ENCODE measurements at regions not wholly inside any gene's neighbourhood (a gene's known extent, or its start where the extent isn't known, plus 50 kb on each side); places are given as distances from the start of the nearest gene placed in this dataset.

DNA sequence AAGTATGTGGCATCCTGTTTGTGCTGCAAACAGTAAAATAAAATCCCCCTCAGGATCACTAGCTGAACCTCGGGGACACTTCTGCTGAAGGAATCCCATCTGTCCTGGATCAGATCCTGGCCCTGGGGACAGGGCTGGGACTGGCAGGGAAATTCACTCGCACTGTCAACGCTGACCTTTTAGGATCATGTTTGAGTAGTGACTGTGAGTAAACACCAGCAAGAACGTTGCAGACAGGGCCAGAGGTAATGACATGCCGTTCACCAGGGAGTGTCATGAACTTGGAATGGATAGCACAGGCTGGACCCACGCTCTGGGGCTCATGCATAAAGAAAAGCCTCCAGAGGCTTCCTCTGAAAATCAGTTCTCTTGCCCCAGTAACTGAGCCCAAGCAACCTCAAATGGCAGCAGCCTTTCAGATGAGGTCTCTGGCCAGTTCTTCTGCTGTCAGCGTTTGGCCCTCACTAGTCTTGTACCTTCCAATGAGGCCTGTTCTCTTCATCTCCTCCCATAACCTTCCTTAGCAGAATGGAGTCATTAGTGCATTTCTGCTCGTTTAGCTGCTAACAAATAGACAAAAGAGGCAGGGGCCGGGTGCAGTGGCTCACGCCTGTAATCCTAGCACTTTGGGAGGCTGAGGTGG lies 51.0 kb upstream of the BARX2 start:
- DNase-seq (ENCODE audit: low read depth), result no peak

DNA sequence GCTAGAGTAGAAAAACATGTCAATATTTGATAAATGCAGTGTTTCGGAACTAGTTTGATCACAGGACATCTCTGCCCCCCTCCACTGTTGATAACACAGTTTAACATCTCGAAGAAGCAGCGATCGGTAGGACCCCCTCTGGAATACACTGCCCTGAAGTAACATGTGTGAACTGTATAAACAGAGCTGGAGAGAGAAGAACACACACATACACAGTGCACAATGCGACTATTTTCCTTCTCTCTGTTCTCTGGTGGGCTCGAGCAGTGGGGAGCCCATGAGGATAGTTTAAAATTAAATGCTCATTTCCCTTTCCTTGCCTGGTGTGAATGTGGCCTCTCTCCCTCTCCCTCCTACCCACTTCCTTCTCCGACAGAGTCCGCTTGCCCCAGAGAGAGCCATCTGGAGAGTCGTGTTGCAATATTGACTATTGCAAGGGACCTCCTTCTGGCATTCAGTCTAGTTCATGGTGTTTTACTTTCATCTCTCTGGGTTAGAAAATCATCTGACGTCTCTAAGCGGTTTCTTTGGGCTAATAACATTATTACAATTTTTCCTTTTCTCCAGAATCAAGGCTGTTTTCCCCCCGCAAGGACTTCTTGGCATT lies 51.6 kb upstream of the BARX2 start:
- no peak for DNase-seq (ENCODE audit: low read depth)

DNA sequence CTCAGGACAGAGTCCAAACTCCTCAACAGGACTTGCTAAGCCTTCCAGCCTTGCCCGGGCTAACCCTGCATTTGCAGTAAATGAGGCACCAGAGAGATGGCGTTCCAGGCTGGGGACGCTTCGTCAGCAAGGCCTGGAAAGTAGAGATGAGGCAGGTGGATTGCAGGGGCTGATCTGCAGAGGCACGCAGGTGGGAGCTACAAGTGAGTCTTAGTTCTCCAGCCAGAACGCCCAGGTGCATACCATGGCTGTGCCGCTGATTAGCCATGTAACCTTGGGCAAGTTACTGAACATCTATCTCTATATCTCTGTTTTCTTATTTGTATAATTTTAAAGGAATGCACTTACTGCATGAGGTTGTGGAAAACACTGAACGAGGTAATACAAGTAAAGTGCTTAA lies 52.7 kb upstream of the BARX2 start:
- no peak for DNase-seq (ENCODE audit: low read depth)

DNA sequence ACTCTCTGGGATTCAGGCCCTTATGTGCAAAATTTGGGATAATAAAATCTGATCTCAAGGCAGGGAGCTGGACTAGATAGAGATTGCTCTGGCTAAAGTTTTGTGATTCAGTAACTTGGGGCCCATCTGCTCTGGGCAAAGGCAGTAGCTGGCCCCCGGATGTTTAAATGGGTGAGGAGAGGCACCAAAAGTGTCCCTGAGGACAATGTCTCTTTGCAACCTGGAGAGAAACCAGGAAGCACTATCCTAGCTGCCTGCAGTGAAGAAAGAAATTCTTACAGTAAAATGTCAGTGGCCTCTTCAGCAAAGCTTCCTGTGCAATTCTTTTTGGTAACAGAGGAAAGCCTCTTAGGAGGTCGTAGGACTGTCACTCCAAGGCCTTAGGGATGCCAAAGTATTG lies 54.6 kb upstream of the BARX2 start:
- DNase-seq (ENCODE audit: low read depth), result no peak

DNA sequence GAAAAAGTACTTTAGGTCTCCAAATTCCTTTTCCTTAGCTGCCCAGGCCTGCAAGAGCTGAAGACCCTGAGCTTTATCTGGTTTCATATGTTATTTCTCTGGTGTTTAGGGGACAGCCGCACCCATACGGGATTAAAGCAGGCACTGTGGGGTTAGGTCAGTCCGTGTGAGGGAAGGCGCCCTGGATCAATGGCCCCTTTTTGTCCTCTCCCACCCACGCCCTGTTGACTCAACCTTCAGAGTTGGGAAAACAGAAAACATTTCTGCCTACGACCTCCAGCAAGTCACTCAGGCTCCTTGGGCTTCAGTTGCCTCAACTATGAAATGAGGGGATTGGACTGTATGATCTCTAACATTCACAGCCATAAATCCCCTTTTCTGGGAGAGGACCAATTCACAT lies 55.2 kb upstream of the BARX2 start:
- DNase-seq (ENCODE audit: low read depth), result peak; percentile 27

GRCh38 chr11:129319751-129320150 lies 55.9 kb upstream of the BARX2 start:
- no peak for DNase-seq (ENCODE audit: low read depth)

DNA sequence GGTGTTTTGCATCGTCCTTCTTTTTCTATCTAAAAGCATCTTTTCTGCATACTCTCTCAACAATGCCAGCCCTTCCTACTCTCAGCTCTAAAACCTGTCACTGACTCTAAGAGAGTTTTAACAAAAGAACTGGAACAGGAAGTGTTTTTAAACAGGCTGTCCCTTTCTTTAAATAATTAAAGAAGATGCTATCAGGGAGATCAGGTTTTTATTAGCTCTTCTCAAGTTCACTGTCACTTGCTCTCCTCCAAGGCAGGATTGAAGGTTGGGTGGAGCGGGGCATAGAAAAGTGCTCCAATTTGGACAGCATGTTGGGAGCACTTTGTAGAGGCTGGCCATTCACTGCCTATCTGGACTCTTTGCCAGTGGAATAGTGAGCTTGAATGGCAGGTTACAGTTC lies 56.4 kb upstream of the BARX2 start:
- DNase-seq (ENCODE audit: low read depth), result no peak

DNA sequence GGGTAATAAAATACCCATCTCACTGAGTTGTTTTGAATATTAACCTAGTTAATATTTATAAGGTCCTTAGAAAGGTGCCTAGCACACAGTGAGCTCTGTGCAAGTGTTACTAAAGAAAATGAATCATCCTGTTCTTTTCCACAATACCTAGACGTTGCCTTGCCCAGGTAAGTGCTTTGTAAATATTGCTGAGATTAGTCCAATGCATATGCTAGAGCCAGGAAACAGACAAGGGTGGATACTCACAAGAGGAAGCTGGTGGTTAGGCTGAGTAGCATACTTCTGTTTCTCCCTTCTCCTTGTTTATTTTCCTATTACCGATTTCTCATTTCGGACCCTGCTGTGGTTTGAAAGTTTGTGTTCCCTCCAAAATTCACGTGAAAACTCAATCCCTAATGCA lies 58.1 kb upstream of the BARX2 start:
- no peak for DNase-seq (ENCODE audit: low read depth)

DNA sequence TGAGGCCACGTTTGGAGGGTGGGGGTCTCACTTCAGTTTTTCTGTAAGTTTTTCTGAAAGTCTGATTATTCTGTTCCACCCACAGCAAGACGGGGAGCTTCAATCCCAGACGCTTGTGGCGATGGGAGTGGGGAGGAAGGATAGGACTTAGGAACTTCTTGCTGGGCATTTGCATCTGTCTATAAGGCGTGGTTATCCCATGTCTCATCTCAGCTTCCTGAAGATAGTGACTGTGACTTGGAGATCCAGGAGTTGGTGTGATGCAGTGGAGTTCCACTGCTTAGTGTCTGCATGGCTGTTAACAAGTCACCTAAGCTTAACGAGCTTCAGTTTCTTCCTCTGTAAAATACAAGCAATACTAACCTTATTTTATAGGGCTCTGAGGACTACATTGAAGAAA lies 58.9 kb upstream of the BARX2 start:
- no peak for DNase-seq (ENCODE audit: low read depth)

DNA sequence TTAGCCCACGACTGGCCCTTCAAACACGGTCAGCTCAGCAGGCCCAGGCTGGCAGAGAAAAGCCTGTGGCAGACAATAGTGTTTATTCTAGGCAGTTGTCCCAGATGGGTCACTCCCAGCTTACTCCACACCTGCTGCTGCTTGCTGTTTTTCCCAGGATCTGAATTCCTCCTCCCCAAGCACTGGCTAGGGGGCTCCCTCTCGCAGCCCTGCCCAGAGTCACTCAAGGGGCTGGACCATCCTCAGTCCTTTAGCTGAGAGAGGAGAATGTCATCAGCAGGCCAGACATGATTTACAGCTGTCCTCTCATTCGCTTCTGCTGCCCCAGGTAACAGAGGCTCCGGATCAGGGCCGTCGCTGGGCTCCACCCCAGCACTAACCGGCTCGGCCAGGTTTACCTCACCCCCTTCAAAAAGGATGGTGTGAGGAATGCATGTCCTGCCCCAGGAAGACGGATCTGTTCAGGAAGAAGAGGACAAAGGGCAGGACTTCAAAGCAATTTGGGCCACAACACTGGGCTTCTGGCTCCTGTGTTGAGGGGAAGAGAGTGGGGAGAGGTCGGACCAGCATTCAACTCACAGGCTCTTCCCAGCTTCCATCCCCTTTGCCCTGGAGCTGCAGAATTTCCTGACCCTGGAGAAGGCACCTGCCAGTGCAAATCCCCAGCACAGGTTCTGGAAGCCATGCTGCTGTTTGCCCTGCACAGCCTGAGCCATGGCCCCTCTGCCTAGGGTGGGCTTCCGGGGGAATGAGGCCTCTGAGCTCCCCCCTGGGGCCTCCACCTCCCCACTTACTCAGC lies 59.7 kb upstream of the BARX2 start:
- no peak for DNase-seq (ENCODE audit: low read depth)

DNA sequence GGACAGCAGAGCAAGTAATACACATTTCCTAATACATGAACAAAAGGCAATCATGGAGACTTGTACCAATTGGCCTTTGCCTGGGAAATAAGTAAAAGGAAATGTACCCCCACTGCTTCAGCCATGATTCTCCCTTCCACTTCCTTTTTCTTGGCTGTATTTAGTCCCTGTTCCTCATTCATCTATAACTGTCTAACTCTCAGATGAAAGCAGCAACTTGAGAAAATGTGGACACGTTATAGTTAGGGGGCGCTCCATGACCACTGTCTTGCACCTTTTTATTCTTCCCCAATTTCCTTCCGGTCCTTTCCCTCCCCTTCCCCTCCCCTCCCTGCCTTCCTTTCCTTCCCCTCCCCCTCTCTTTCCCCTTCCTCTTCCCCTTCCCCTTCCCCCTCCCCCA lies 61.3 kb upstream of the BARX2 start:
- no peak for DNase-seq (ENCODE audit: low read depth)

DNA sequence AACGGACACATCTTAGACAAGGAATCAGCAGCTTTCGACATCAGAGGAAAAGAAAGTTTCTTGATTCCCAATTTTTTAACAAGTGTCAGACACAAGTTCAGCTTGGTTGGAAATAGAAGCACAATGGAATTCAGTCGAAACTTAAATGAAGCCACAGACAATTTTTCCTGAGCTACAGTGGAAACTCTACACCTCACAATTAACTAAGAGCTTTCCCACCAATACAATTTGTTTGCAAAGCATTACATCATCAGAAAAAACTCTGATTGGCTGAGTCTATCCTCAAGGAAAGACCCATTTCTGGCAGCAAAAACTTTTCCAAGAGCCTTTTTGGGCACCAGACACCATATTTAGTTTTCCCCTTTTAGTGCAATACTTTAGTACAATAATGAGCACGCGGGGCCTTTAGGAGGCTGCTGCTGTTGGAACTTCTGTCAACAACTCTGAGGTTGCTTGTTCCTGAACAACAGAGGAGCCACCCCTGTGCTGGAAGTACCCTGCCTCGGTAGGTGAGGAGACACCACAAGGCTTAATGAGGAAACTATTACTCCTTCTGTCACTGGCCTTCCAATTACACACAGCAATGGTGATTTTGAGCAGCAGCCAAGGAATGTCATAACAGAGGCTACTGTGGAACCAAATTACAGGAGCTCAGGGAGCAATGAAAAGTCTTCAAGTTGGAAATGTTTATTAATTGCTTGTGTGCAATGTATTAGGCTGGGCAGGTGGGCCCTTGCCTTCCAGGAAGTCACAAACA lies 61.9 kb upstream of the BARX2 start:
- DNase-seq (ENCODE audit: low read depth), result peak; percentile 36

DNA sequence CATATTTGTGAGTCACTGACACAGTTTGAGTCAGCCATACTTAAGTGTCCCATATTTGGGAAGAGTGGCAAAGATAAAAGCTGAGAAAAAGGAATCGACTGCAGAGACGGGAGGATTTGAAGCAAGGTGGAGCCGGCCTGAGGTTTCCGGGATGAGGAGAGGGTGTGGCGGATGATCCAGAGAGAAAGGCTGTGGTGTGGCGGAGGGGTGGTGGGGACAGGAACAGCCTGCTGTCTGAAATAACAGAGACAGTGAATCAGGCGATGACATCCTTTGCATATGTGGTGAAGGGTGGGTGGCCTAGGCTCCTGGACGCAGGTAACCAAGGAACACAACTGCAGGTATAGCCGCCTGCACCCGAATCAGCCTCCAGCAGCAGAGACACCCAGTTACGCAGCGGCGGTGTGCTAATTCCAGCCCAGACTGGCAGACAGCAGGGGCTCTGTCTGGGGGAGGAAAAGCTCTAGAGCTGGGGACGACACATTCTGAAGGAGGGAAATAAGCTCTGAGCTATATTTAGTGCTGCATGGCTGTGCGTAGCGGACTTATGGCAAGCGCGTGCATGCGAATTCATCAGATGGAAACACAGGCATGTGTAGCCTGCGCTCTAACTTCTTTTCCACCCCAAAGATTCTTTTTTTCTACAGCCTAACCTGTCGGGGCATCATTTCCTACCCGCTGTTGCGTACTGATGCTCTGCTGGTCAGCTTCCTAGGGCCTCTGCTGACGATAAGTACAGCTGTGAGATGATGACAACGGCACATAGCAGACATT lies 62.7 kb upstream of the BARX2 start:
- DNase-seq (ENCODE audit: low read depth), result no peak

DNA sequence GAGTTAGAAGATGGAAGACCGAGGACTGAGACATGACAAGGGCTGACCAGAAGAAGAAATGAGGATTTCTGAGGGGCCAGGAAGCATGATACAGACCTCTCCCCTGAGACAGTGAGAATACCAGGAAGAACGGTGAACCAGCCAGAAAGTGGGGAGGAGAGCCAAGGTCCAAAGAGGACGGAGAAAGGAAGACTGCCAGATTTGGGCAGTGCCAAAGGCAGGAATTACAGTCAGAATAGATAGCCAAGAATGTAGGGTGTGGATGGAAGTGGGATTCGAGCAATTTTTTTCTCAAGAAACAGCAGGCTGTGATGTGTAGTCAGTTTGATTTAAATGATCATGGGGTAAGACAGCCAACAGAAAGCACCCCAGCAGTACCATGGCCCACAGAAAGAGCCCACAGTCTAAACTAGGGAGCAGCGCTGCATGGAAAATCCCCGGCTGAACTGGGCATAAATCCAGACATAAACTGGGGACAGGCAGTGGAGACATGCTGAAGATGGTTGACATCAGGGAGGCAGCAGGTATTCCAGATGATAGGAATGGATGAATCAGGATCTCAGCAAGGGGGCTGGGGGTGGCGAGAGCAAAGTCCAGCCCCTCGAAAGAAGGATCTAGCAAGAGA lies 67.3 kb upstream of the BARX2 start:
- DNase-seq (ENCODE audit: low read depth), result no peak

DNA sequence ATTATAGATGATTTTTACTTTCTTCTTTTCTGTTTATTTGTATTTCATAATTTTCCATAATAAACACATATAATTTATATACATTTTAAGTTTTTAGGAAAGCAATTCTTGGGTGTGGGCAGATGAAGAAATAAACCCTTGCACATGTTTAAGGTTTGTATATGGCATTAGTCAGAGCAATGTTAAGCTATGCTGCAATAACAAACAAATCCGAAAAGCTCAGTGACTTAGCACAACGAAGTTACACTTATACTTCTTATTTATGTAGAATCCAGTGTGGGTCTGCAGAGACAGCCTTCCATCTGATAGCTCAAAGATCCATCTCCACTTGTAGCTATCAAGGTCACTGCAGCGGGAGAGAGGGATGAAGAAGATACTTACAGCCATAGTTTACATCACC lies 68.5 kb upstream of the BARX2 start:
- DNase-seq (ENCODE audit: low read depth), result no peak

GRCh38 chr11:129302386-129303101 lies 73.1 kb upstream of the BARX2 start:
- DNase-seq (ENCODE audit: low read depth), result no peak

DNA sequence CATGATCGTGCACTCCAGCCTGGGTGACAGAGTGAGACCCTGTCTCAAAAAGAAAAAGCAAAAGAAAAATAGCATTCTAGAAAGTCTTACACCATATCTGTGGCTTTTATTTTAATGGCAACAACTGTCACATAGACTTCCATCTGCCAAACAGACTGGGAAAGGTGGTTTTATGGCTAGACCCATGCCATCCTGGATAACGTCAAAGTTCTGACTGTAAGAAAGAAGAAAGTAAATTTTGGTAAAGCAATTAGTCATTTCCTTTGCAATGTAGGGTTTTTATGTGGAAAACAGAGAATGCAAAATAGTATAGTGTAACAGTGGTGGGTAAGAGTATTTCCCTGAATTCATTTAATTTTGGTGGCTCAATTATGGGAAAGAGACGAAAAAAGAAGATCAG lies 75.5 kb upstream of the BARX2 start:
- no peak for DNase-seq (ENCODE audit: low read depth)

GRCh38 chr11:129298988-129299387 lies 76.7 kb upstream of the BARX2 start:
- DNase-seq (ENCODE audit: low read depth), result peak; percentile 85

DNA sequence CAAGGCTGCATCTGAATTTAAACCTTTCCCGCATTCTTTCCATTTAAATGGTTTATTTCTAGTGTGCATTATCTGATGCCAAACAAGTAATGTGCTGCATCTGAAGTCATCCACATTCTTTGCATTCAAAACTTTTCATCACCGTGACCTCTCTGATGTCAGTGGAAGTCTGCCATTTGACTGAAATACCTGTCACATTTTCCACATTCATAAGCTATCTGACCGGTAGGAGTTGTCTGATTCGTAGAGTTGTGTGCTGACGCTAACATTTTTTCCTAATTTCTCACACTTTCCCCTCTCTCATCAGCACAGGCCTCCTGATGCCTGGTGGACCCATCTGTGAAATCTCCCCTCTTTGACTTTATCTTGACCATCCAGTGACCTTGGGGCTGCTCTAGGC lies 79.9 kb upstream of the BARX2 start:
- DNase-seq (ENCODE audit: low read depth), result no peak

GRCh38 chr11:129292771-129293170 lies 82.9 kb upstream of the BARX2 start:
- DNase-seq (ENCODE audit: low read depth), result no peak

DNA sequence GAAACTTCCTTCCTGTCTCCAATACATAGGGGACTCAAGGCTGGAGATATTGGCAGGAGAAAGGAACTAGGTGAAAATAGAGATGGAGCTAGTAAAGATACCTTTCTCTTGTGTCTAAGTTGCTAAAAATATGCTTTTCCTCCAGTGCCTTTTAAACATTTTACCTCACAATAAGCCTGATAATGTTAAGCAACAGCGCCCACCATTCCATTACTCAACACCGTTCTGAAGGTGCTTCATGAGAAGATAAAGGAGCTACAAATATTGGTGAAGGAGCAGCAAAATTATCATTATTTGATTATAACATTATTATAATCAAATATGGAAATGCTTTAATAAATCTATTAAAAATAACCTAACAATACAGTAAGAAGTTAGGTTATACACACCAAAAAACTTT lies 83.6 kb upstream of the BARX2 start:
- no peak for DNase-seq (ENCODE audit: low read depth)
